Gastroesophageal sphincter (tissue), 3 donors: ENCODE measurements at regions not wholly inside any gene's neighbourhood (a gene's known extent, or its start where the extent isn't known, plus 50 kb on each side); places are given as distances from the start of the nearest gene placed in this dataset.

Source experiments
- EP300 ChIP-seq: sonication (generic); formaldehyde crosslinking; IDR thresholded peaks from one replicate; pipeline ENCODE4 v1.6.1; 2017; ENCODE audit warnings: antibody characterized with exemption, mild to moderate bottlenecking
- POLR2A ChIP-seq, 2 donors: fragments of 450-650 bp; IDR thresholded peaks; one replicate each; pipeline ENCODE4 v1.6.1; 2017; ENCODE audit warnings: antibody characterized with exemption in 2 of 2, mild to moderate bottlenecking in 2 of 2, moderate library complexity in 1 of 2
- POLR2AphosphoS5 ChIP-seq: sonication (generic); formaldehyde crosslinking; IDR thresholded peaks from one replicate; pipeline ENCODE4 v1.6.1; 2017; ENCODE audit warnings: antibody characterized with exemption
- TF ChIP-seq, protein P1 (sequence below), 4 experiments: fragments of 200-600 bp in 2 of 4; fragments of 450-650 bp in 2 of 4; sonication (generic) in 1 of 4; IDR thresholded peaks; one replicate each; pipeline ENCODE4 v1.5.1; 2017 to 2019; ENCODE audit warnings: antibody characterized with exemption in 4 of 4, mild to moderate bottlenecking in 2 of 4, moderate library complexity in 2 of 4

DNA sequence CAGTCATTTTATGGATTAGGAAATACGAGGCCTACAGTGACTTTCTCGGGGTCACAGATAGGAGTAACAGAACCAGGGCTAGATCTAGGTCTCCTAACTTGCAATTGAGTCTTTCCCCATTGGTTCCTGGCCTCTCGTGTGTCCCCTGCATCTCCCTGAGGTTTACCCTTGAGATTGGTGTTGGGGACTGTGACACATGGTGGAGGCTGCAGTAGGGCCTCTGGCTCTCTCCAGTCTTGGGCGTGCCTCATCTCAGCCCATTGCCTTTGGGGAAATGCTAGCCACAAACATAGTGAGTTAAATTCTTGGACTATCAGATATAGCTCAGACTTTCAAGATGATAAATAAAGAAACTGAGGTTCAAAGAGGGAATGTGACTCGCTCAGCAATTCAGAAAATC lies 212.1 kb downstream of the KCNRG start:
- TF ChIP-seq, protein P1, sequence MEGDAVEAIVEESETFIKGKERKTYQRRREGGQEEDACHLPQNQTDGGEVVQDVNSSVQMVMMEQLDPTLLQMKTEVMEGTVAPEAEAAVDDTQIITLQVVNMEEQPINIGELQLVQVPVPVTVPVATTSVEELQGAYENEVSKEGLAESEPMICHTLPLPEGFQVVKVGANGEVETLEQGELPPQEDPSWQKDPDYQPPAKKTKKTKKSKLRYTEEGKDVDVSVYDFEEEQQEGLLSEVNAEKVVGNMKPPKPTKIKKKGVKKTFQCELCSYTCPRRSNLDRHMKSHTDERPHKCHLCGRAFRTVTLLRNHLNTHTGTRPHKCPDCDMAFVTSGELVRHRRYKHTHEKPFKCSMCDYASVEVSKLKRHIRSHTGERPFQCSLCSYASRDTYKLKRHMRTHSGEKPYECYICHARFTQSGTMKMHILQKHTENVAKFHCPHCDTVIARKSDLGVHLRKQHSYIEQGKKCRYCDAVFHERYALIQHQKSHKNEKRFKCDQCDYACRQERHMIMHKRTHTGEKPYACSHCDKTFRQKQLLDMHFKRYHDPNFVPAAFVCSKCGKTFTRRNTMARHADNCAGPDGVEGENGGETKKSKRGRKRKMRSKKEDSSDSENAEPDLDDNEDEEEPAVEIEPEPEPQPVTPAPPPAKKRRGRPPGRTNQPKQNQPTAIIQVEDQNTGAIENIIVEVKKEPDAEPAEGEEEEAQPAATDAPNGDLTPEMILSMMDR (IDR thresholded peaks at IDR 0.05) = no peak
- no peak for TF ChIP-seq EP300
- no peak for TF ChIP-seq POLR2A (IDR thresholded peaks at IDR 0.05)
- TF ChIP-seq POLR2AphosphoS5 = no peak
